Stomach (tissue), 4 donors: ENCODE measurements at regions not wholly inside any gene's neighbourhood (a gene's known extent, or its start where the extent isn't known, plus 50 kb on each side); places are given as distances from the start of the nearest gene placed in this dataset.

Experiments used
- CTCF ChIP-seq, 7 experiments: fragments of 450-650 bp in 4 of 7; fragments of 200-600 bp in 3 of 7; sonication (generic) in 3 of 7; IDR thresholded peaks; one replicate each; pipeline ENCODE4 v1.5.1; 2016 to 2019; ENCODE audit warnings: antibody characterized with exemption in 7 of 7, control low read depth in 2 of 7, mild to moderate bottlenecking in 1 of 7
- EP300 ChIP-seq: sonication (generic); formaldehyde crosslinking; IDR thresholded peaks from one replicate; pipeline ENCODE4 v1.6.1; 2017; ENCODE audit warnings: antibody characterized with exemption
- POLR2A ChIP-seq, 4 donors: fragments of 450-650 bp; IDR thresholded peaks; one replicate each; pipeline ENCODE4 v1.6.1; 2016; ENCODE audit warnings: antibody characterized with exemption in 4 of 4, control low read depth in 2 of 4, mild to moderate bottlenecking in 1 of 4, moderate library complexity in 1 of 4
- POLR2AphosphoS5 ChIP-seq, 3 donors: sonication (generic); formaldehyde crosslinking; IDR thresholded peaks; one replicate each; pipeline ENCODE4 v1.6.1; 2016; ENCODE audit warnings: antibody characterized with exemption in 3 of 3

GRCh38 chr17:45708707-45709290 is 75.3 kb upstream of the CRHR1 start:
- no peak for TF ChIP-seq POLR2A (IDR thresholded peaks at IDR 0.05)
- no peak for TF ChIP-seq CTCF (IDR thresholded peaks at IDR 0.05)
- no peak for TF ChIP-seq EP300
- TF ChIP-seq POLR2AphosphoS5 (IDR thresholded peaks at IDR 0.05): no peak
